GM18520 (cell line): ENCODE measurements at regions not wholly inside any gene's neighbourhood (a gene's known extent, or its start where the extent isn't known, plus 50 kb on each side); places are given as distances from the start of the nearest gene placed in this dataset.

Experiments
- ATAC-seq: cut with Tn5 transposase; IDR thresholded peaks from one replicate; pipeline ENCODE4 v1.9.1; 2021; ENCODE audit not compliant: unreplicated experiment

DNA sequence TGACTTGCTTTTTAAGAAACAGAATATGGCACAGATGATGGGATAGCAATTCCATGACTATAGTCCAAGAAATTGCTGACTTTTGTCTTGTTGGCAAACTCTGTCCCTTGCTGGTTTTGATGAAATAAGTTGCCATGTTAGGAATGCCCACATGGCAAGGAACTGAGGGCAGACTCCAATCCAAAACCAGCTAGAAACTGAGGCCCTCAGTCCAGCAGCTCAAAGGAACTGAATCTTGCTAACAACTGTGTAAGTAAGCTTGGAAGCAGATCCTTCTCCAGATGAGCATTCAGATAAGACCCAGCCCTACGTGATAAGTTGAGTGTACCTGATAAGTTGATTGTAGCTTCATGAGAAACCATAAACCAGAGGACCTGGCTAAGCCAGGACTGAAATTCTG, 64.3 kb upstream of the BMPER start:
- ATAC-seq, result no peak

DNA sequence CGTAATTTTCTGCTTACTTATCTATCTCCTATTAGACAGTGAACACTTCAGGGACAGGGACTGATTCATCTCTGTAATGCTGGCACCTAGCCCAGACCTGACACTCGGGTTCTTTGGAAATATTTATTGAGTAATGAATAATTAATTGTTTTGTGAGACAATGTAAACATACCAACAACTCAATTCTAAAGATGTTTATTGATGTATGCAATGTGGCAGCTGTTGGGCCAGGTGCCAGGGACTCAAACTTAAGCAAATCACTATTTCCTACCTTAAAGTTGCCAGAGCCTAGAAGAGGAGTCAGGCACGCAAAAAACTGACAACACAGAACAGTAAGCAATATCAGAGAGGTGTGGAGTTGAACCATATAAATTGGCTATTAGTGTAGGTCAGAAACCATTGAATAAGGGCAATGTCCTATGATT, 63.6 kb upstream of the BMPER start:
- no peak for ATAC-seq

DNA sequence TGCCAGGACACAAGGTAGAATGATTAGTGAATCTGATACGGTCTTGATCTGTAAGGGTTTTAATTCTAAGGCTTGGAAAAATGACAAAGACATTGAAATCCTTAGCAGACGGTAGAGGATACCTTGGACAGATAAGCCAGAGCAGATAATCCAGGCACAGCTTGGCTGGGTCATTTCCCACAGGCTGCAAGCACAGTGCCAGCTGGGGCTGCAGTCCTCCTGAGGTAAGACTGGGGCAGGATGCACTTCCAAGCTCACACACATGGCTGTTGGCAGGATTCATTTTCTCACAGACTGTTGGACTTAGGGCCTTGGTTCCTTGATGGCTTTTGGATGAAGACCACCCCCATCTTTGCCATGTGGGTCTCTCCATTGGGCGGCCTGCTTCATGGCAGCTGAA, 63.2 kb upstream of the BMPER start:
- no peak for ATAC-seq

DNA sequence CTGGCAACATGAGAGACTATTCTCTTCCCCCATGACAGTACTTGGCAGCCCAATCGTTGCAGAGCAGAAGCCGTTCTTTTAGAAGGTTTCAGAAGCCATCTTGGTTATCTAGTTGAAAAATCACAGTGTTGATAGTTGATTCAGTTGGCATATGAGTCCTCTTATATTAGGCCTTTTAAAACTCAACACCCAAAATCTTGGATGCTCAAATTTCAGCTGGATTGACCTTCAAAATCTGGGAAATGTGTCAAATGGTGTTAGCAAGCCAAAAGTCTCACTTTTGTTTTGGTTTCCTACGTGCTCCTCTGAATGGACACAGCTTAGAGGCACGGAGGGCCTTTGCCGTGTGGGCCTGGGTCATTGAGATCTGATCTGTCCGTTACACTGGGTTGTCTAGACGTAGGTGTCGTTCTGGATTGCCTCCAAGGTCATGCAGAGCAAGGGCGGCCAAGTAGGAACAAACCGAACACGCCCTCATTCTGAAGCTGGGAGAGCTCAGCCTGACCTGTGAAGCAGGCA, 59.3 kb upstream of the BMPER start:
- no peak for ATAC-seq

DNA sequence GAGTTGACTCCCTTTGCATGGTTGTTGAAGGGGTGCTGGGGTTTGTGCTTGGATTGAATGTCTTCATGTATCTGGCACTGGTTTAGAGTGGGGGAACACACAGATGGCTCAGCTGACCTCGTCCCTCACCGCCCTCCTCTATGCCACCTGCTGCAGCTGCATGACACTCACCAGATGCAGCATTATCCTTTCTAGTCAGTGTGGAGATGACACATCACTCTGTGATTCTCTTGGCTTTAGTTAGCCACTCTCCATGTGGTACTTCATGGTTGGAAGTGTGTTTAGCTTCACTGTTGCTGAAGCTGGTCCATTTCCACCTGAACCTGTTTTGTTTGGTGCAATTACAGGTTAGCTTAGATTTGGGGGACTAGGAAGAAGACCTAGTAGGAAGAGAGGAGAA, 56.3 kb upstream of the BMPER start:
- no peak for ATAC-seq

DNA sequence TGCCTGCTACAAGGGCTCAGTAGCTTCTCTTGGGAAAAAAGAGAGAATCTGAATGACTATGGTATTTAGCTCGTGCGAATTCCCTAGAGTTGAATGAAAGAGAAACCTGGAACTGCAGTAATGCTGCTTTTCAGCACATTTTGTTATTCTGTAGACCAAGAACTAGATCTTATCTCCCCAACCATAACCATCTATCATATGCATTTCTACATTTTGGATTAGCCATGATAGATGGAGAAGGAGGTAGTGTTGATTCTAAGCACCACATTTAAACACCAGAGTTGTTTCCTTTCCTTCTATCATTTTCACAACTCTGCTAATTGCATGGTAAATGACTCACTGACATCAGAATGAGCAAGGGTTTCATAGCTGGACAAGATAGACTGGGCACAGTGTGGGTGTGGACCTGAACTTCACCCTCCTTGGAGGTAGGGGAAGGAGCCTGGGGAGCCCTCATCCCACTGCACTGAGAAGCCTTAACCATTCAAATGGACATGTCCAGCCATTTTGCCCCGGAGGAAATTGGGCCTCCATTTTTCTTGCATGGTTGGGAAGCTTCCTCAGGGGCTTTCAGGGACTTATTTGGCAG, 55.3 kb upstream of the BMPER start:
- no peak for ATAC-seq

DNA sequence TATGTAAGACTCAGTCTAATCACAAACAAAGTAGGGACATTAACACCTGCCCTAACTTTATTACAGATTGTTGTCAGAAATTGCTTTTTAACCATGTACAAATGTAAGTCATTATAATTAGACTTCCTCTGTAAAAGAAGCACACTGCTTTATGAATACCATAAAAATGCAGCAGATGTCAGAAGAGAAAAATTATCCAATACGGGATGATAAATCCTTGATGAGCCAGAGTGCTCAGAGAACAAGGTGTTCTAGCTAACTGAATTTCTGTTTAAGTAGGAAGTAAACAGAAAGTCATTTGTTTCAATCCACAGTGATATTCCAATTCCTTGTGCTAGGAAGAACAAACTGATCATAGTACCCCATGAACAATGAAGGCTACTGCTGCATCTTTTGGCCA, 54.6 kb upstream of the BMPER start:
- no peak for ATAC-seq

DNA sequence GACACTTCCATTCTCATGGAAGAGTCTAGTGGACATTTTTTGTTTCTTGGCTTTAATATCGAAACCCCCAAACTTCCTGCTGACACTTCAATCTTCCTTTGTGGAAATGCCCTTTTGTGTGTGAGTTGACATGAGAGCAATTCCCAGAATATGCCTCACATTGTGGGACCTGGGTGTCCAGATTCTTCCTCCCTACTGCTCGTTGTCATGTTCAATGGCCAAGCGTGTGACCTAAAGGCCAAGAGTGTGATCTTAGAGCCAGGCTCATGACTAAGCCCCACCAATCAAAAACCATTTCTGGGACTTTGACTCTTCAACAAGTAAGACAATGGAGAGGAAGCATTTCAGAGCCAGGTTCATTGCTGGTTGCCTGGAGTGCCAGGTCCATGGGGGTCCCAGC, 52.5 kb upstream of the BMPER start:
- no peak for ATAC-seq

DNA sequence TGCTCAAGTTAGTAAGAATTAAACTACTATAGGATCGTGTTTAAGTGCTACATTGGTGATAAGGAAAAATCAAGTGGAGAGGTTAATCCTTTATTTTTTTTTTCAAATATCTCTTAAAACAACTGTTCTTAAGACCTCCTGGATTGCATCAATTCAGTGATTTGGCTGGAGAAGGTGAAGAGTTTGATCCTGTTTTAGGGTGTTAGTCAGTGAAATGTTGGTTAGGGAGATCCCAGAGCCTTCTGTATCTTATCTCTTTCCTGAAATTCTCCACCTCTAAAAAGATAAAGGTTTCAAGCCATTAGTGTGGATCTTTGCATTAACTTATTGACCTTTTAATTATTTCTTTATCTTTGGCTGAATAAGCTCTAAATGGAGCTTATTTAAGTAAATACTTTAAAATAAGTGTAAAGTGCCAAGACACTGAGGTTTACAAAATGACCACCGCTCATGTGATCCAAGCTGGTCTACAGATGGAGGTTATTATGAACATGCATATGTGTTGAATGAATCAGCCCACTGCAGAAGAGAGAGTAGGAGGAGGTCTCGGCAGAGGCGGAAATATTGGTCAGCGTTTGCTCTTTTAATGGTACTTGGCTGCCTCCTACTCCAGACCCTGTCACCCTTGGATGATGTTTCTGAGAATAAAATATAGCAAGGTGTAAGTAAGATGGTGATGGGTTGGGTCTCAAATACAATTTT, 51.8 kb upstream of the BMPER start:
- no peak for ATAC-seq

DNA sequence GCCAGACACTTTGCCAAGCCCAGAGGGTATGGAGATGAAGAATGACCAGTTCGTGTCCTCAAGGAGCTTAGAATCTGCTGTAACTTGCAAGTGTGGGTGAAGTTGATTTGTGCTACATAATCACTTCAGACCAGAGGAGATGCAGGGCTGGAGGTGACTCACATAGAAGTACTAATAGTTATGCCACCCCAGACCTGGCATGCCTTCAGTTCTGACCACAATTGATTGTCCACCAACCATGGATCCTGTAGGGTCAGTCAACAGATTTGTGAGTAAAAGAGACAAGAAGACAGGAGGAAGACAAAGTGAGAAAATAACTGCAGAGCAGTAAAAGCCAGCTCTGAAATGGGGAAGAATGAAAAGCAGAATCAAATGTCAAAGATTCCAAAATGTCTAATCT, 51.2 kb upstream of the BMPER start:
- no peak for ATAC-seq

DNA sequence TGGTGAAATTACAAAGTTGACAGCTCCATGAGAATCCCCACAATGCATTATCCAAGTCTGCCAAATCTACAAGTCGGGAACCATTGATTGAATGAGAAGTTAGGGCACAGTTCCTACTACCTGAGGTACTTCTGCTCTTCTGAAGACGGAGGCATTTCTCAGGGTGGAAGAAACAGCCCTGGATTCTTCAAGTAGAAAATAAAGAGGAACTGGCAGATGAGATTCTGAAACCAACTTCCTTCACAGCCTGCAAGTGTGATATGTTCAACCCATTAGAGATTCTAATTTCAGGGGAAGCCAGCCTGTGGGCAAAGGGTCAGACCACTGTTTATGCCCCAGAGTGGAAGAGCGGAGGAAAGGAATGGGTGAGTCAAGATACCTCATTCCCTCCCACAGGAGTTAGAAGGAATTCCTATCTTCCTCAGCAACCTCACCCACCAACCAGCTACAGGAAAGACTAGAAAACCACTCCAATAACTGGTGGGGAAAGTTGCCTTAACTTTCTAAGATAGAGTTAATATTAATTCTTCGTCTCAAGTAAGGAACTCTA, 50.5 kb upstream of the BMPER start:
- ATAC-seq, result no peak
